Neural progenitor cell (in vitro differentiated cells): ENCODE measurements at regions not wholly inside any gene's neighbourhood (a gene's known extent, or its start where the extent isn't known, plus 50 kb on each side); places are given as distances from the start of the nearest gene placed in this dataset.

Experiments
- DNase-seq: peaks from one replicate; pipeline ENCODE4 v3.0.0-alpha.2; 2016; ENCODE audit warnings: low spot score
- H2AFZ ChIP-seq: fragments of 200-600 bp; sonication (generic); replicated peaks from 2 replicates; pipeline ENCODE4 v1.6.1; 2016; ENCODE audit warnings: antibody characterized with exemption
- H3F3A ChIP-seq: fragments of 200-600 bp; sonication (generic); 2 replicates; pipeline ENCODE4 v1.6.1; 2016; ENCODE audit warnings: antibody characterized with exemption, low read depth
- H3K27ac ChIP-seq: fragments of 200-600 bp; sonication (generic); 2 replicates; pipeline ENCODE4 v1.5.1; 2016; ENCODE audit warnings: mild to moderate bottlenecking
- H3K27me3 ChIP-seq: fragments of 200-600 bp; sonication (generic); 2 replicates; pipeline ENCODE4 v1.6.1; 2016; ENCODE audit warnings: mild to moderate bottlenecking, moderate library complexity
- H3K36me3 ChIP-seq: fragments of 200-600 bp; sonication (generic); 2 replicates; pipeline ENCODE4 v1.5.1; 2016
- H3K4me1 ChIP-seq: fragments of 200-600 bp; sonication (generic); 2 replicates; pipeline ENCODE4 v1.6.1; 2016; ENCODE audit warnings: mixed run types
- H3K4me2 ChIP-seq: fragments of 200-600 bp; sonication (generic); 2 replicates; pipeline ENCODE4 v1.6.1; 2016
- H3K4me3 ChIP-seq: fragments of 200-600 bp; sonication (generic); 2 replicates; pipeline ENCODE4 v1.5.1; 2016
- H3K79me2 ChIP-seq: fragments of 200-600 bp; sonication (generic); 2 replicates; pipeline ENCODE4 v1.6.1; 2016; ENCODE audit warnings: low read depth
- H3K9ac ChIP-seq: fragments of 200-600 bp; sonication (generic); 2 replicates; pipeline ENCODE4 v1.6.1; 2016
- H3K9me3 ChIP-seq: fragments of 200-600 bp; sonication (generic); 2 replicates; pipeline ENCODE4 v1.5.1; 2016; ENCODE audit warnings: low read depth
- H4K20me1 ChIP-seq: fragments of 200-600 bp; sonication (generic); 2 replicates; pipeline ENCODE4 v1.6.1; 2016; ENCODE audit warnings: low read depth
- H3K27ac Mint-ChIP-seq: 3 replicates; pipeline ENCODE4 v1.8.0; 2021; ENCODE audit warnings: mixed read lengths
- H3K27me3 Mint-ChIP-seq: 2 replicates; pipeline ENCODE4 v1.8.0; 2022; ENCODE audit warnings: low read depth, mild to moderate bottlenecking, inconsistent platforms, moderate library complexity, mixed read lengths; ENCODE audit not compliant: insufficient read depth
- H3K36me3 Mint-ChIP-seq: 3 replicates; pipeline ENCODE4 v1.8.0; 2021; ENCODE audit warnings: mixed read lengths
- H3K4me1 Mint-ChIP-seq: 3 replicates; pipeline ENCODE4 v1.8.0; 2021; ENCODE audit warnings: mixed read lengths
- H3K4me3 Mint-ChIP-seq: 3 replicates; pipeline ENCODE4 v1.8.0; 2021; ENCODE audit warnings: mild to moderate bottlenecking, moderate library complexity, mixed read lengths
- H3K9me3 Mint-ChIP-seq: 3 replicates; pipeline ENCODE4 v1.8.0; 2020; ENCODE audit warnings: mixed read lengths
- EZH2 ChIP-seq: fragments of 200-600 bp; sonication (generic); IDR thresholded peaks from 2 replicates; pipeline ENCODE4 v1.6.1; 2017; ENCODE audit warnings: antibody characterized with exemption, mild to moderate bottlenecking, moderate library complexity
- EZH2phosphoT487 ChIP-seq: fragments of 200-600 bp; sonication (generic); IDR thresholded peaks from 2 replicates; pipeline ENCODE4 v1.6.1; 2017; ENCODE audit warnings: antibody characterized with exemption
- TF ChIP-seq, protein P1 (sequence below): fragments of 200-600 bp; sonication (generic); IDR thresholded peaks from 2 replicates; pipeline ENCODE4 v1.5.1; 2017; ENCODE audit warnings: antibody characterized with exemption, mild to moderate bottlenecking

GRCh38 chr18:59056706-59057492 lies 82.8 kb upstream of the SEC11C start:
- Histone ChIP-seq H3F3A (no peaks in the 10 kb centered on the region), H3K9ac (no peak overlapping the region), H3K27me3 (no peaks in the 10 kb centered on the region), H2AFZ (no peak overlapping the region), H3K4me2 (no peak overlapping the region), H3K36me3 (no peaks in the 10 kb centered on the region), H3K4me3 (no peak overlapping the region), H3K27ac (no peak overlapping the region), H3K79me2 (no peaks in the 10 kb centered on the region), H4K20me1 (no peaks in the 10 kb centered on the region), H3K4me1 (no peaks in the 10 kb centered on the region), H3K9me3 (no peaks in the 10 kb centered on the region)
- Mint-ChIP-seq H3K9me3 (no peaks in the 10 kb centered on the region), H3K4me3 (no peak overlapping the region), H3K27me3 (peaks cover 4% of the 10 kb centered on the region), H3K36me3 (no peaks in the 10 kb centered on the region), H3K27ac (no peak overlapping the region), H3K4me1 (peaks cover 5% of the 10 kb centered on the region)
- peak; percentile 85 for DNase-seq
- TF ChIP-seq, protein P1, sequence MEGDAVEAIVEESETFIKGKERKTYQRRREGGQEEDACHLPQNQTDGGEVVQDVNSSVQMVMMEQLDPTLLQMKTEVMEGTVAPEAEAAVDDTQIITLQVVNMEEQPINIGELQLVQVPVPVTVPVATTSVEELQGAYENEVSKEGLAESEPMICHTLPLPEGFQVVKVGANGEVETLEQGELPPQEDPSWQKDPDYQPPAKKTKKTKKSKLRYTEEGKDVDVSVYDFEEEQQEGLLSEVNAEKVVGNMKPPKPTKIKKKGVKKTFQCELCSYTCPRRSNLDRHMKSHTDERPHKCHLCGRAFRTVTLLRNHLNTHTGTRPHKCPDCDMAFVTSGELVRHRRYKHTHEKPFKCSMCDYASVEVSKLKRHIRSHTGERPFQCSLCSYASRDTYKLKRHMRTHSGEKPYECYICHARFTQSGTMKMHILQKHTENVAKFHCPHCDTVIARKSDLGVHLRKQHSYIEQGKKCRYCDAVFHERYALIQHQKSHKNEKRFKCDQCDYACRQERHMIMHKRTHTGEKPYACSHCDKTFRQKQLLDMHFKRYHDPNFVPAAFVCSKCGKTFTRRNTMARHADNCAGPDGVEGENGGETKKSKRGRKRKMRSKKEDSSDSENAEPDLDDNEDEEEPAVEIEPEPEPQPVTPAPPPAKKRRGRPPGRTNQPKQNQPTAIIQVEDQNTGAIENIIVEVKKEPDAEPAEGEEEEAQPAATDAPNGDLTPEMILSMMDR = peak; percentile 96
- no peak for TF ChIP-seq EZH2phosphoT487
- no peak for TF ChIP-seq EZH2

- H3K9me3 ChIP-seq = no peaks in the 10 kb centered on the region
- H3K4me1 ChIP-seq = no peaks in the 10 kb centered on the region
- TF ChIP-seq EZH2phosphoT487 (no peak), EZH2 (no peak)
- TF ChIP-seq, protein P1 = no peak
- Mint-ChIP-seq H3K4me3 (no peak overlapping the region), H3K4me1 (peaks cover 5% of the 10 kb centered on the region), H3K27me3 (peaks cover 4% of the 10 kb centered on the region), H3K27ac (no peak overlapping the region), H3K9me3 (no peaks in the 10 kb centered on the region), H3K36me3 (no peaks in the 10 kb centered on the region)
- no peaks in the 10 kb centered on the region for H3K27me3 ChIP-seq
- no peaks in the 10 kb centered on the region for H3K79me2 ChIP-seq
- no peak overlapping the region for H3K9ac ChIP-seq
- H3K36me3 ChIP-seq = no peaks in the 10 kb centered on the region
- no peak overlapping the region for H2AFZ ChIP-seq
- H3K27ac ChIP-seq = no peak overlapping the region
- H4K20me1 ChIP-seq = no peaks in the 10 kb centered on the region
- no peak overlapping the region for H3K4me2 ChIP-seq
- H3F3A ChIP-seq = no peaks in the 10 kb centered on the region
- H3K4me3 ChIP-seq = no peak overlapping the region
- no peak for DNase-seq
Measured at GRCh38 chr18:59057493-59057795, 82.2 kb upstream of the SEC11C start.

GRCh38 chr18:59057969-59058368 lies 81.7 kb upstream of the SEC11C start:
- Histone ChIP-seq H3K4me1 (no peaks in the 10 kb centered on the region), H3K9ac (no peak overlapping the region), H3K27ac (no peak overlapping the region), H3K79me2 (no peaks in the 10 kb centered on the region), H3K27me3 (no peaks in the 10 kb centered on the region), H3K4me2 (no peak overlapping the region), H3K36me3 (no peaks in the 10 kb centered on the region), H3F3A (no peaks in the 10 kb centered on the region), H3K4me3 (no peak overlapping the region), H4K20me1 (no peaks in the 10 kb centered on the region), H2AFZ (no peak overlapping the region), H3K9me3 (no peaks in the 10 kb centered on the region)
- H3K36me3 Mint-ChIP-seq = no peaks in the 10 kb centered on the region
- no peak for DNase-seq
- TF ChIP-seq, protein P1 = no peak
- TF ChIP-seq EZH2 = no peak
- no peak for TF ChIP-seq EZH2phosphoT487
- no peaks in the 10 kb centered on the region for H3K9me3 Mint-ChIP-seq
- no peak overlapping the region for H3K27ac Mint-ChIP-seq
- H3K27me3 Mint-ChIP-seq = peaks cover 6% of the 10 kb centered on the region
- no peak overlapping the region for H3K4me3 Mint-ChIP-seq
- H3K4me1 Mint-ChIP-seq = peaks cover 5% of the 10 kb centered on the region
